Esophagus (tissue), 2 donors: ENCODE measurements at regions not wholly inside any gene's neighbourhood (a gene's known extent, or its start where the extent isn't known, plus 50 kb on each side); places are given as distances from the start of the nearest gene placed in this dataset.
"Not testable (repeated sequence)": the region's sequence is repeated elsewhere in the genome, so short reads cannot be mapped to it uniquely, and the experiment has no call there.

Source experiments
- H3K27ac ChIP-seq, 2 donors: one replicate each; pipeline ENCODE4 v1.5.1; 2013; ENCODE audit warnings: low read depth in 2 of 2, mild to moderate bottlenecking in 2 of 2, inconsistent platforms in 1 of 2, low read length in 1 of 2, moderate library complexity in 1 of 2
- H3K27me3 ChIP-seq, 2 donors: one replicate each; pipeline ENCODE4 v1.6.1; 2013; ENCODE audit warnings: low read length in 2 of 2, control low read depth in 1 of 2, mild to moderate bottlenecking in 1 of 2; ENCODE audit not compliant: insufficient read depth in 2 of 2, control insufficient read depth in 1 of 2
- H3K36me3 ChIP-seq, 2 donors: one replicate each; pipeline ENCODE4 v1.6.1; 2013; ENCODE audit warnings: low read length in 1 of 2; ENCODE audit not compliant: control insufficient read depth in 2 of 2, insufficient read depth in 2 of 2
- H3K4me1 ChIP-seq, 2 donors: one replicate each; pipeline ENCODE4 v1.6.1; 2013; ENCODE audit warnings: low read length in 1 of 2; ENCODE audit not compliant: control insufficient read depth in 2 of 2, insufficient read depth in 2 of 2
- H3K4me3 ChIP-seq, 2 donors: one replicate each; pipeline ENCODE4 v1.5.1; 2013; ENCODE audit warnings: low read length in 2 of 2, mild to moderate bottlenecking in 2 of 2, low read depth in 1 of 2, moderate library complexity in 1 of 2
- H3K9me3 ChIP-seq, 2 donors: one replicate each; pipeline ENCODE4 v1.6.1; 2013; ENCODE audit warnings: mild to moderate bottlenecking in 2 of 2, low read depth in 1 of 2, low read length in 1 of 2, moderate library complexity in 1 of 2; ENCODE audit not compliant: control insufficient read depth in 2 of 2, insufficient read depth in 1 of 2
- WGBS, 2 donors: extraction: QIAGEN DNeasy Blood & Tissue Kit; methylation state at CpG; one replicate each; pipeline ENCODE4 v1.1.7; 2013; 5-methylcytosine and 5-hydroxymethylcytosine counted together
- donor health status: healthy with polysubstance abuse.
- donor health status: Bipolar disorder and iron deficiency.

DNA sequence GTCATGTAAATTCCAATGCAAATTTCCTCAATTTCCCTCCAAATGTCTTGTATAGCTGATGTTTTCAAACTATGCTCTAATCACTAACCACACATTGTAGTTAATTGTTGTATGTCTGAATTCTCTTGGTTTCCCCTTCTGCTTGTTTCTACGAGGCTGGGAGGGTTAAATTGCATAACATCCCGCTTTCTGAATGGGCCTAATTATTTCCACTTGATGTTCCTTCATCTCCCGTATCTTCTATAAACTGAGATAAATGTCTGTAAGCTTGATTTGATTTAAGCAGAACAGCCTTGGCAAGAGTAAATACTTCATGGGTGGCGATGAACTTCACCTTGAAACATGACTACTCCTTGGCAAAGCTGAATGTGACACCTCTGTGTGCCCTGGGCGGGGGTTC, 72.2 kb downstream of the SERINC2 start:
- Histone ChIP-seq H3K9me3 (no peaks in the 10 kb centered on the region), H3K36me3 (no peaks in the 10 kb centered on the region), H3K4me1 (peaks cover 0 to 4% of the 10 kb centered on the region in 2 donors), H3K27me3 (no peaks in the 10 kb centered on the region), H3K27ac (no peak overlapping the region), H3K4me3 (no peak overlapping the region)
- 52 to 60% methylated on average over 5 of the region's 5 CpGs for WGBS, 2 donors

DNA sequence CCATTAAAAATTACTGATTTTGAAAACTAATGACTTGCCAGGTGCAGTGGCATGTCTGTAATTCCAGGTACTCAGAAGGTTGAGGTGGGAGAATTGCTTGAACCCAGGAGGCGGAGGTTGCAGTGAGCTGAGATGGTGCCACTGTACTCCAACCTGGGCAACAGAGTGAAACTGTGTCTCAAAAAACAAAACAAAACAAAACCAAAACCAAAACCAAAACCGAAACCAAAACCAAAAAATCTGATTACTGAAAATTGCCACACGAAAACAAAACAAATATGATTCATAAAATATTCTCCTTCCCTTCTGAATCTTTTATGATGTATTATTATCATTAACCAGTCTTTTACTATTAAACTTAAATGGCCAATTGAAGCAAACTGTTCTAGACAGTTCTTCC, 74.1 kb downstream of the SERINC2 start:
- no peak overlapping the region for H3K27ac ChIP-seq
- H3K27me3 ChIP-seq, result no peaks in the 10 kb centered on the region
- H3K4me3 ChIP-seq, result no peak overlapping the region
- H3K4me1 ChIP-seq, result peaks cover 0 to 4% of the 10 kb centered on the region in 2 donors
- H3K36me3 ChIP-seq, result no peaks in the 10 kb centered on the region
- no peaks in the 10 kb centered on the region for H3K9me3 ChIP-seq
- 70 to 73% methylated on average over 3 of the region's 3 CpGs for WGBS, 2 donors

GRCh38 chr1:31487721-31488293, 74.8 kb downstream of the SERINC2 start:
- H3K27me3 ChIP-seq, result no peaks in the 10 kb centered on the region
- H3K4me3 ChIP-seq, result no peak overlapping the region
- H3K9me3 ChIP-seq, result no peaks in the 10 kb centered on the region
- 86 to 94% methylated on average over 5 of the region's 5 CpGs for WGBS, 2 donors
- no peaks in the 10 kb centered on the region for H3K4me1 ChIP-seq
- H3K36me3 ChIP-seq, result no peaks in the 10 kb centered on the region
- H3K27ac ChIP-seq, result no peak overlapping the region

DNA sequence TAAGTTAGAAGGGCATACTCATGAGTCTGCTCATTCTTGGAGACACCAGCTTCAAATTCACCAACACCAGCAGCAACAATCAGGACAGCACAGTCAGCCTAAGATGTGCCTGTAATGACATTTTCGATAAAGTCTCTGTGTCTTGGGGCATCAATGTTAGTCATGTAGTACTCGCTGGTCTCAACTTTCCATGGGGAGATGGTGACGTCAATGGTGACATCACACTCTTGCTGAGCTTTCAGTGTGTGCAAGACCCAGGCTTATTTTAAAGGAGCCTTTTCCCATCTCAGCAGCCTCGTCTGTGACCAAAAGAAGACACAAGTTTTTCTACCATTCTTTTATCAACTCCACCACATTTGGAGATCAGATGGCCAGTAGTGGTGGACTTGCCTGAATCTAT, 75.5 kb downstream of the SERINC2 start:
- Histone ChIP-seq H3K4me3 (no peak overlapping the region), H3K27ac (no peak overlapping the region), H3K27me3 (no peaks in the 10 kb centered on the region), H3K36me3 (no peaks in the 10 kb centered on the region), H3K9me3 (no peaks in the 10 kb centered on the region), H3K4me1 (no peaks in the 10 kb centered on the region)
- 91 to 92% methylated on average over 4 of the region's 4 CpGs for WGBS, 2 donors

- not testable (repeated sequence) for H3K36me3 ChIP-seq, H3K4me3 ChIP-seq, H3K4me1 ChIP-seq, H3K9me3 ChIP-seq, H3K27ac ChIP-seq, H3K27me3 ChIP-seq
- 82 to 86% methylated on average over 3 of the region's 3 CpGs for WGBS, 2 donors
These were observed 76.6 kb downstream of the SERINC2 start for GRCh38 chr1:31489575-31489974.

DNA sequence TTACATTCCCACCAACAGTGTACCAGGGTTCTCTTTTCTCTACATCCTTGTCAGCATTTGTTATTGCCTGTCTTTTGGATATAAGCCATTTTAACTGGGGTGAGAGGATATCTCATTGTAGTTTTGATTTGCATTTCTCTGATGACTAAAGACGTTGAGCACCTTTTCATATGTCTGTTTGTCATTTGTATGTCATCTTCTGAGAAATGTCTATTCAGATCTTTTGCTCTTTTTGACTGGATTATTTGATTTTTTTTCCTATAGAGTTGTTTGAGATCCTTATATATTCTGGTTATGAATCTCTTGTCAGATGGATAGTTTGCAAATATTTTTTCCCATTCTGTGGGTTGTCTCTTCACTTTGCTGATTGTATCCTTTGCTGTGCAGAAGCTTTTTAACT, 77.6 kb downstream of the SERINC2 start:
- H3K4me3 ChIP-seq, H3K27me3 ChIP-seq, H3K27ac ChIP-seq, H3K36me3 ChIP-seq, H3K9me3 ChIP-seq, H3K4me1 ChIP-seq: not testable (repeated sequence)
- WGBS, 2 donors, result 37 to 55% methylated on average over 1 of the region's 1 CpG

DNA sequence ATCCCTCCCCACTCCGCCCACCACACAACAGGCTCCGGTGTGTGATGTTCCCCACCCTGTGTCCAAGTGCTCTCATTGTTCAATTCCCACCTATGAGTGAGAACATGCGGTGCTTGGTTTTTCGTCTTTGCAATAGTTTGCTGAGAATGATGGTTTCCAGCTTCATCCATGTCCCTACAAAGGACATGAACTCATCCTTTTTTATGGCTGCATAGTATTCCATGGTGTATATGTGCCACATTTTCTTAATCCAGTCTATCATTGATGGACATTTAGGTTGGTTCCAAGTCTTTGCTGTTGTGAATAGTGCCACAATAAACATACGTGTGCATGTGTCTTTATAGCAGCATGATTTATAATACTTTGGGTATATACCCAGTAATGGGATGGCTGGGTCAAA, 81.0 kb upstream of the TINAGL1 start:
- H3K9me3 ChIP-seq, H3K36me3 ChIP-seq, H3K4me1 ChIP-seq, H3K27me3 ChIP-seq, H3K27ac ChIP-seq, H3K4me3 ChIP-seq: not testable (repeated sequence)
- WGBS, 2 donors, result 97 to 98% methylated on average over 5 of the region's 5 CpGs

GRCh38 chr1:31495770-31496169, 80.5 kb upstream of the TINAGL1 start:
- H3K36me3 ChIP-seq, H3K4me3 ChIP-seq, H3K9me3 ChIP-seq, H3K27me3 ChIP-seq, H3K27ac ChIP-seq, H3K4me1 ChIP-seq: not testable (repeated sequence)
- WGBS, 2 donors, result 88 to 89% methylated on average over 2 of the region's 2 CpGs

DNA sequence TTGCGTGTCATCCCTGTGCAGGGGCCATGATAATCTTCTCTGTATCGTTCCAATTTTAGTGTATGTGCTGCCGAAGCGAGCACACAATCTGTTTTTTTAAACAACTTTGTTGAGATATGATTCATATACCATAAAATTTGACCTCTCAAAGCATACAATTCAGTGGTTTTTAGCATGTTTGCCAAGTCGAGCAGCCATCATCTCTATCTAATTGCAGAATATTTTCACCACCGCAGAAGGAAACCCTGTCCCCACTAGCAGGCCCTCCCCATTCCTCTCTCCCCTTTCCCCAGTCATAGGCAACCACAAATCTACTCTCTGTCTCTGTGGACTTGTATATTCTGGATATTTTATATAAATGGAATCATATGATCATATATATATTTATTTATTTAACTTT, 78.7 kb upstream of the TINAGL1 start:
- H3K36me3 ChIP-seq, result no peaks in the 10 kb centered on the region
- H3K4me3 ChIP-seq, result no peak overlapping the region
- 82 to 85% methylated on average over 6 of the region's 6 CpGs for whole genome bisulfite sequencing, 2 donors
- H3K4me1 ChIP-seq, result no peaks in the 10 kb centered on the region
- H3K27ac ChIP-seq, result no peak overlapping the region
- H3K27me3 ChIP-seq, result no peaks in the 10 kb centered on the region
- H3K9me3 ChIP-seq, result no peaks in the 10 kb centered on the region

DNA sequence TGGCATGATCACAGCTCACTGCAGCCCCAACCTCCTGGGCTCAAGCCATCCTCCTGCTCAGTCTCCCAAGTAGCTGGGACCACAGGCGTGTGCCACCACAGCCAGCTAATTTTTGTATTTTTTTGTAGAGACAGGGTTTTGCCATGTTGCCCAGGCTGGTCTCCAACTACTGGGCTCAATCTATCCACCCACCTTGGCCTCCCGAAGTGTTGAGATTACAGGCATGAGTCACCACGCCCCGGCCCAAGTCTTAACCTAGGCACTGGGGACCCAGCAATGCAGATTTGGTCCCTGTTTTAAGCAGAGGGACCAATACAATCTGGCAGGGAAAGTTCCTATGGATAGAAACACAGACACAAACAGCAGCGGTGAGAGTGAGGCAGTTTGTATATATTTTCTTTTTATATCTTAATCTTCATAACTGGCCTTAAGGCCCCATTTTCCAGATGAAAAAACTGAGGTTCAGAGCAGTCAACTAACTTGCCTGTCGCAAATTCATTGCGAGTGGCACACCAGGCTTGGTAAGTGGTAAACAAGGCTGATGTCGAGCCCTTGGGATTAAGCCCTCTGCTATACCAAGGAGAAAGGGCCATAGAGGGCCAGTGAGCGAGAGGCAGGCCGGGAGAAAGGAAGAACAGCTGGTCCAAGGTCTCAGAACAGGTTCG, 77.8 kb upstream of the TINAGL1 start:
- no peaks in the 10 kb centered on the region for H3K4me1 ChIP-seq

More for the DNA sequence above, 77.8 kb upstream of the TINAGL1 start:
- no peak overlapping the region for H3K4me3 ChIP-seq
- H3K27me3 ChIP-seq, result no peaks in the 10 kb centered on the region
- H3K9me3 ChIP-seq, result no peaks in the 10 kb centered on the region
- no peak overlapping the region for H3K27ac ChIP-seq
- H3K36me3 ChIP-seq, result no peaks in the 10 kb centered on the region
- 79 to 85% methylated on average over 11 of the region's 11 CpGs for WGBS, 2 donors
